SJSA1 (cell line): ENCODE measurements at regions not wholly inside any gene's neighbourhood (a gene's known extent, or its start where the extent isn't known, plus 50 kb on each side); places are given as distances from the start of the nearest gene placed in this dataset.
"Not testable (repeated sequence)": the region's sequence is repeated elsewhere in the genome, so short reads cannot be mapped to it uniquely, and the experiment has no call there.

ENCODE experiments used
- DNase-seq, 2 experiments: peaks; one replicate each; pipeline ENCODE4 v3.0.0-alpha.2; 2015 to 2020; ENCODE audit warnings: low spot score in 2 of 2, low read depth in 1 of 2
- H3K27ac ChIP-seq: fragments of 250-450 bp; sonication (Bioruptor Pico); 2 replicates; pipeline ENCODE4 v1.5.1; 2020; ENCODE audit warnings: mild to moderate bottlenecking, moderate library complexity
- H3K27me3 ChIP-seq: fragments of 250-450 bp; sonication (Bioruptor Pico); replicated peaks from 2 replicates; pipeline ENCODE4 v1.5.1; 2020; ENCODE audit warnings: mild to moderate bottlenecking, moderate library complexity
- H3K36me3 ChIP-seq: fragments of 250-450 bp; sonication (Bioruptor Pico); 2 replicates; pipeline ENCODE4 v1.5.1; 2020; ENCODE audit warnings: mild to moderate bottlenecking
- H3K4me1 ChIP-seq: fragments of 250-450 bp; sonication (Bioruptor Pico); replicated peaks from 2 replicates; pipeline ENCODE4 v1.6.1; 2021; ENCODE audit warnings: mild to moderate bottlenecking
- H3K4me3 ChIP-seq: fragments of 250-450 bp; sonication (Bioruptor Pico); 2 replicates; pipeline ENCODE4 v1.5.1; 2020; ENCODE audit warnings: mild to moderate bottlenecking
- H3K9me3 ChIP-seq: fragments of 250-450 bp; sonication (Bioruptor Pico); replicated peaks from 2 replicates; pipeline ENCODE4 v1.5.1; 2020; ENCODE audit warnings: mild to moderate bottlenecking

DNA sequence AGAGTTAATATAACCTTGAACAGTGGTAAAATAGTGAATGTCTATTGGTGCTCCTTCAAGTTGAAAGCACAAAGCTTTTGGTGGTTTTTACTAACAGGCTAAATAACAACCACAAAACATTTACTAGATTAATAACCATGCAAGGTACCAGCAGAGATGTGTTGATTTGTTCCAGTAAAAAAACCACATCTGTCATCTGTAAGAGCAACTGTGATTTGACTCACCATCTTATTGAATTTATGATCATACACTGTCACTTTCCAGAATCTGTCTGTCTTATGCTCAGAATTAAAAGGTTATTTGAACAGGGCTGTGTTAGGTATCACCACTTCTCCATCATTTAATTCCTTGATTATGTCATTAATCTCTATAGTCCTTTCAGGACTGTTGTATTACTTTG is 107.0 kb upstream of the PTHLH start:
- no peak overlapping the region for H3K27ac ChIP-seq
- no peaks in the 10 kb centered on the region for H3K4me1 ChIP-seq
- no peaks in the 10 kb centered on the region for H3K36me3 ChIP-seq
- no peak overlapping the region for H3K4me3 ChIP-seq
- no peak for DNase-seq
- H3K9me3 ChIP-seq: no peaks in the 10 kb centered on the region
- H3K27me3 ChIP-seq: no peaks in the 10 kb centered on the region

DNA sequence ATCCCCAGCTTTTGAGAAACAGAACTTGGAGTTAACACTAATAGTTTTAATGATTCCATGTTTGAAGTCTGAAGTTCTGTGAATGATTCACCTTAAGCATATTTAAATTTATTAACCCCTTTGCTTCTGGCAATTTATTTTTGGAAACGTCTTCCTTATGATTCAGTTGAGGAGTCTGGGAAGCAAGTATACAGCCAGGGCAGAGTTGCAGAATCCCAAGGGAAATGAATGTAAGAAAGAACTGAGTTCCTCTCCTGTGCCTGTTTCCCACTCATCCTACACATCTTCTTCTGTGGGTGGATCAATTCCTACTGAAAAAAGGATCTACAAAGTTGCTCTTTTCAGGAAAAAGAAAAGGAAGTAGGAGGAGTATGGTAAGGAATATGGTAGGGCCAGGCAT is 108.2 kb upstream of the CCDC91 start:
- H3K4me1 ChIP-seq: no peaks in the 10 kb centered on the region
- no peak for DNase-seq
- H3K27me3 ChIP-seq: no peaks in the 10 kb centered on the region
- H3K36me3 ChIP-seq: no peaks in the 10 kb centered on the region
- no peak overlapping the region for H3K4me3 ChIP-seq
- H3K9me3 ChIP-seq: no peaks in the 10 kb centered on the region
- H3K27ac ChIP-seq: no peak overlapping the region

DNA sequence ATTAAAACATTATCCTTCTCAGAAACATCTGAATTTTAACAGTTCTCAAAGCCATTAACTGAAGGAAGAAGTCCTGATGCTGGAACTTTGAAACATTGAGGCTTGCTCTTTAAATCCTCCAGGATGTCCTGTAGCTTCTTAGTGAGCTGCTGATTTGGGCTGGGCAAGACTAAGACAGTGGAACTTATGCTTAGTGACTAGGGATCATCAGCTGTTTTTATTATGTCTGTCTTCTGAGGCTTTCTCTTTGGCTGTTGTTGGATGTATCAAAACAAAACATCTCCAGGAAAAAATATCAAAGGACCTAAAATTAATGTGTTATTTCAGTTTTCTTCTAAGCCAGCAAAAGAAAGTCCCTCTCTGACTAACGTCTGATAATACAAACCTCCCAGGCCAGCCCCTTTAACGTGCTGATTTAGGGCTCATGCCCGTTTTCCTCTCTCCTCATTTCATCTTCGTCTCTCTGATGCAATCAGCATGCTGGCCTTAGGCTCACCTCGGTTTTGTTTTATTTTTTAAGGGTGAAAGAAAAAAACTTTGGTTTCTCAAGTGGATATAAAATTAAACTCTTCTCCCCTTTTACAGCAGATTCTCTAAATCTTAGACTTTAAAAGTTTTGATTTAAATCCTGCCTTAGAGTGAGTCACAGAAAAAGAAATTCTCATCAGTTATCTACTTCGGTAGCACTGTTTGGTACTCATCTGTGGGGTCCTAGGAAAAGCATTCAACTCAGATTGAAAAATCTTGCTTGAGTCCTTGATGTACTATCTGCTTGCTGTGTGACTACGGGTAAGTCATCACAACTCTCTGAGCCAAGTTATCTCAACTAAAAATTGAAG is 106.2 kb upstream of the CCDC91 start:
- Histone ChIP-seq H3K4me3 (no peak overlapping the region), H3K9me3 (no peaks in the 10 kb centered on the region), H3K27me3 (no peaks in the 10 kb centered on the region), H3K27ac (no peak overlapping the region), H3K4me1 (peaks cover 10% of the 10 kb centered on the region; the same call in 1 of the 2 replicates), H3K36me3 (no peaks in the 10 kb centered on the region)
- no peak for DNase-seq

DNA sequence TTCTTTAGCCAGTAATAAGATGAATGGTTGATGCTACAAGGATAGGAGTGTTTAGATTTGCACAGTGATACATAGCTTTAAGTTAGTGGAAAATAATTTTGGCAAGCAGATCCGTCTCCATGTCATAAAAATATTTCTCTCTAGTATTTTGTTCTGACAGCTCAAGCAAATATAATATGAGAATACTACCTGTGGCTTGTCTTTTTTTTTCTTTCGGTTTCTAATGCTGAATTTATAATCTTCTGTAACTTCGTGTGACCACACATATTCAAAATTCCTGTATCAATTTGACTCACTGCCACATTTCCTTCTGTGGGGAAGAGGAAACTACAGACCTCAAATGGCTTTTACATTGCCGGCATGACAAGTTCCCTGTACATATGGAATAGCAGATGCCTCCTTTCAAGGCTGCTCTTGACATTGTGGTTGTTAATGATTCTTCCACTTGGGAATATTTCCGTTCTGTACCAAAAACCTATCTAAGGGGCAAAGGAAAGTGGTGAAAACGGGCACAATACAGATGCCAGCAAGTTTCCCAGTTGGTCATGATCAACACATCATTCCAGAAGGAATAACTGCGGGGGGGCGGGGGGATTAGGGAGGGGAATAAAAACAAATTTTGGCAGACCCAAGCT is 103.6 kb upstream of the CCDC91 start:
- H3K27ac ChIP-seq: no peak overlapping the region
- no peaks in the 10 kb centered on the region for H3K9me3 ChIP-seq
- DNase-seq: no peak
- H3K36me3 ChIP-seq: no peaks in the 10 kb centered on the region
- no peaks in the 10 kb centered on the region for H3K27me3 ChIP-seq
- peaks cover 14% of the 10 kb centered on the region for H3K4me1 ChIP-seq
- no peak overlapping the region for H3K4me3 ChIP-seq

DNA sequence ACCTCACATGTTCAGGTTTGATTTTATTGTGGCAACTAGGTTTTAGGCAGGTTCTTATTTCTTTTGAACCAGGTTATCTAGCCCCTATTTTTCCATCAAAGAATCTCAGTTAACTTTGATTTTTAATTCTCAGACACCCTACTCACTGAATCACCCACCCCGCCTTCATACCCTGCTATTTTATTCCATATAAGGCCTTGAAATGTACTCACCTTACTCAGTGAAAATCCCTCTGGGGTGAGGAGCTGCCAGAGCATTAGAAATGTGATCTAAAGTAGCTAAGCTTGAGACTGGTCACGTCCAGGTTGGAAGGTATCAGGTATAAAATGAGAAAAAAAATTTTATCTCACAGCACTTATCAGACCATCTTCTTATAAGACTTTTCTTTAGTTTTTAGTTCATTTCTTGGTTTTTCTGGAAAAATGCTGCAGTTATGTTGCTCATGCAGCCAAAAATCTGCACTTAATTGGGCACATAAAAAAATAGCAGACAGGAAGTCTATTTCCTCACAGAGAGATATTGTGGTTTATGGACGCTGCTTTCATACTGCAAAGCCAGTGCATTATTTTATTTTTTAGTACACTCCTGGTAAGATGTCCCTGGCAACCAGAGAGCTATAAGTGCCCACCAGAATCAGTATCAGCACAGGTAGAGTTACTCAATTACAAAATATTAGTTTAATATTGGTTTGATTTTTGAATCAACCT is 101.5 kb upstream of the CCDC91 start:
- Histone ChIP-seq H3K9me3 (no peaks in the 10 kb centered on the region), H3K27ac (0 out of 2 replicates have a peak overlapping the region, but pooled peaks have one; percentile 2), H3K4me3 (no peak overlapping the region), H3K27me3 (no peaks in the 10 kb centered on the region), H3K36me3 (no peaks in the 10 kb centered on the region), H3K4me1 (peaks cover 14% of the 10 kb centered on the region)
- DNase-seq: no peak

DNA sequence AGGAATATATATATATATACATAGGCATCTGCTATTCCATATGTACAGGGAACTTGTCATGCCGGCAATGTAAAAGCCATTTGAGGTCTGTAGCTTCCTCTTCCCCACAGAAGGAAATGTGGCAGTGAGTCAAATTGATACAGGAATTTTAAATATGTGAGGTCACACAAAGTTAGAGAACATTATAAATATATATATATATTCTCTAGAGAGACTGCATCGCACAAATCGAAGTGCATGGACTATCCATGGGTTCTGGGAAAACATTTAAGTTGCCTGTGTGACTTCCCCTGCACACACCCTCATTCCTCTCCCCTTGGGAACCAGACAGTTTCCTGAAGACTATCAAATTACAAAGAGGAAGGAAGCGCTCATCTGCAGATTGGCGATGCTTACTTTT is 100.9 kb upstream of the CCDC91 start:
- Histone ChIP-seq H3K4me1 (peaks cover 14% of the 10 kb centered on the region), H3K9me3 (no peaks in the 10 kb centered on the region), H3K27ac (0 out of 2 replicates have a peak overlapping the region, but pooled peaks have one; percentile 2), H3K4me3 (no peak overlapping the region), H3K36me3 (no peaks in the 10 kb centered on the region), H3K27me3 (no peaks in the 10 kb centered on the region)
- DNase-seq: no peak

DNA sequence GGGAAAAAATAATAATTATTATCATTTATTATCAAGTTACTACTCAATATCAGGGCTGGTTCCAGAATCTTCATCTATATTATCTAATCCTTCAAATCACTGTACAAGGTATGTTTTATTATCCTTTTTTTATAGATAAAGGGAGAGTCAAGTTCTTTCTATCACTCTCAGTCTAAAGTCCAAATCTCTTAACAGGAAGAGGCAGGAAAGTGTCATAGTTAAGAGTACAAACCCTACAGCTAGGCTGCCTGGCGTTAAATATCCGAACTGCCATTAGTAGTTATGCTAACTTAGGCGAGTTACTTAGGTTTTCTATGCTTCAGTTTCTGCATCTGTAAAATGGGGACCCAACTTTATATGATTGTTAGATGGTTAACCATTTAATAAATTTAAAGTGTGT is 99.4 kb upstream of the CCDC91 start:
- Histone ChIP-seq H3K9me3 (no peaks in the 10 kb centered on the region), H3K27me3 (no peaks in the 10 kb centered on the region), H3K4me1 (peaks cover 14% of the 10 kb centered on the region), H3K4me3 (no peak overlapping the region), H3K36me3 (no peaks in the 10 kb centered on the region), H3K27ac (no peak overlapping the region)
- DNase-seq: no peak

DNA sequence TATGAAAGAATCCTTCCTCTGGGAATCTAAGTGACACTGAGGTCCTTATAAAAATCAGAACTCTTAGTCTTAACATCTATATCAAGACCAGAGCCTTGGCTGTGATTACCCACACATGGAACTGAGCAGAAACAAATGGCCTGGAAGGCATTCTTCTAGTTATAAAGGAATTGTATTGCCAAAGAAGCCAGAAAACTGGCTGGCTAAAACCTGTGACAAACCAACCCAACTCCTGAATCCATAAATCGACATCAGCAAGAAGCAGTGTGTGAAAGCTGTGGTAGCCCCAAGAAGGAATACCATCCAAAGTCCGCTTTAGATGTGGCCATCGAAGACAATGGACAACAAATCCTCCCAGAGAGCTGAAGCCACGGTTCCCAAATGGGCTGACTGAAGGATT is 97.9 kb upstream of the CCDC91 start:
- Histone ChIP-seq H3K27me3 (no peaks in the 10 kb centered on the region), H3K4me1 (peaks cover 14% of the 10 kb centered on the region), H3K4me3 (no peak overlapping the region), H3K9me3 (no peaks in the 10 kb centered on the region), H3K36me3 (no peaks in the 10 kb centered on the region), H3K27ac (no peak overlapping the region)
- DNase-seq: no peak

DNA sequence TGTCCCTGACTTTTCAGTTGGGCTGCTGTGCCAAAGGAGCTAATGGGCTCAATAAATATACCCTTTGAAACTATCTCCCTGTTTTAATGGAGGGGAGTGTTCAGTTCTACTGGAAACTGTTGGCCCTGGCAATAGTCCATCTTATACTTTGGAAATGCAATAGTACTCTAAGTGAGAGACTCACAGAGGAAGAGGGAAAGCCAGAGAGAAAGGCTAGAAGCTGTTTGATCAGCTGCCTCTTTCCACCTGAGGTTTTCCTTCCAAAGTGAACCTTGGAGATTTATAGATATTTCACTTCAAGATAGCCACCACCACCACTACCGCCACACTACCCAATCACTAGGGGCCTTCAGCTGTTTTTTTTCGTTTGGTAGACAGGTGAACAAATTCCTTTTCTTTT is 93.6 kb upstream of the CCDC91 start:
- no peaks in the 10 kb centered on the region for H3K27me3 ChIP-seq
- H3K27ac ChIP-seq: no peak overlapping the region
- no peaks in the 10 kb centered on the region for H3K4me1 ChIP-seq
- H3K36me3 ChIP-seq: no peaks in the 10 kb centered on the region
- no peak overlapping the region for H3K4me3 ChIP-seq
- no peaks in the 10 kb centered on the region for H3K9me3 ChIP-seq
- no peak for DNase-seq

DNA sequence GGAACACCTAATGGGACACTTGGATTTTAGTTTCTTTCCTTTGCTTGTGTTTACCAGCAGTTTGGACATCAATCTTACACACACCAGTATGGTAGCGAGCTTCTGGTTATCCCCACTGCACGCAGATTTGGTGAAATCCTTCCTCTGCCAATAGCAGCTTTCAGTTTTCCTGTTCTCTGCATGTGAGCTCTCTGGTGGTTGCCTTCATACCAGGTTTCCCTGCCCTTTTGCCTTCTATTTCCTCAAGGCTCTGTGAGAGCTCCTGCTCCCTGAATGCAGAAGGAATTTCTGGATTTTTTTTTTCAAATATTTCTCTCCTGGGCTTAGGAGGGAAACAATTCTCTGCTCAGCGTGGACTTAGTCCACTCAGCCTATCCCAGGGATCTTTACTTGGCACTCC is 93.0 kb upstream of the CCDC91 start:
- no peak overlapping the region for H3K4me3 ChIP-seq
- H3K36me3 ChIP-seq: no peaks in the 10 kb centered on the region
- no peak overlapping the region for H3K27ac ChIP-seq
- no peak for DNase-seq
- H3K4me1 ChIP-seq: no peaks in the 10 kb centered on the region
- no peaks in the 10 kb centered on the region for H3K27me3 ChIP-seq
- H3K9me3 ChIP-seq: no peaks in the 10 kb centered on the region

DNA sequence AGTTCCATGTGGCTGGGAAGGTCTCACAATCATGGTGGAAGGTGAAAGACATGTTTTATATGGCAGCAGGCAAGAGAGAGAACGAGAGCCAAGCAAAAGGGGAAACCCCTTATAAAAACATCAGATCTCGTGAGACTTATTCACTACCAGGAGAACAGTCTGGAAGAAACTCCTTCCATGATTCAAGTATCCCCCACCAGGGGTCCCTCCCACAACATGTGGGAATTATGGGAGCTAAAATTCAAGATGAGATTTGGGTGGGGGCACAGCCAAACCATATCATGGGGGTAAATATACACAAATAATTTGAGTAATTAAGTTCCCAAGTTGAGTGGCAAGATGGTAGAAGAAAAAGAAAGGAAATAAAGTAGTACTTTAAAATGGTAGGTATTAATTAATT is 91.0 kb upstream of the CCDC91 start:
- H3K36me3 ChIP-seq, H3K4me1 ChIP-seq, DNase-seq, H3K4me3 ChIP-seq, H3K9me3 ChIP-seq, H3K27me3 ChIP-seq, H3K27ac ChIP-seq: not testable (repeated sequence)

DNA sequence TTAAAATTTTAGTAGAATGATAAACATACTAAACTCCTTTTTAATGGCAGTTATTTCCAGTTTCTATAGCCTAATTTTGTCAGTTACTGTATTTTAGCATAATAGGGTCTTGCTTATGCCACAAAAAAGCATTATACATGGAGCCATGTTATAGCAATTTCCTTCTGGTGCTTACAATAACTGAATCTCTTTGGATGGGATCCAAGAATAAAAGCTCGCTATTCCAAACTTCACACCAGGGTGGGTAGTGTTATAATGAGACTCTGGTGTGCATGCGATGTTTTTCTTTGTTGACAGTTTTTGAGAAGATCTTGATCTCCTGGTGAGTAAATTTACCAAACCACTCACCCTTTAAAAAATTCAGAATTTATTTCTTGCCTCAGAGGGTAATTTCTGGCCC is 90.4 kb upstream of the CCDC91 start:
- no peaks in the 10 kb centered on the region for H3K9me3 ChIP-seq
- no peaks in the 10 kb centered on the region for H3K27me3 ChIP-seq
- no peak for DNase-seq
- H3K4me3 ChIP-seq: no peak overlapping the region
- no peaks in the 10 kb centered on the region for H3K36me3 ChIP-seq
- no peak overlapping the region for H3K27ac ChIP-seq
- no peaks in the 10 kb centered on the region for H3K4me1 ChIP-seq

DNA sequence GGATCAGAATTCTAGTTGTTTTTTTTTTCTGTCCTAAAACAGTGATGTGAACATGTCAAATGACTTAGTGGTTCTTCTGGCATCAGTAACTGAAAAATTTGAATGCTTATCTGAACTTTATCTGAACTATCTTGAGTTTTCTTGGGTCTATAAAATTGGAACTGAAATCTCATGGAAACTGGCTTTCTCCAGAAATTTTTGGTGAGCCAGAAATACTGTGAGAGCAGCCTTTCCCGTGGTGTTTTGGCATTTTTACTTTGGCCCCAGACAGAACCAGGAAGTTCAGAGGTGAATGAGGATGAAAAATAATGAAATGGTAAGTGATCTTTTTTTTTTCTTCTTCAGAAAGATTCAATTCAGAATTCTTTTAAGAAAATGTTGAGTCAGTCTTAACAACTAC is 89.5 kb upstream of the CCDC91 start:
- Histone ChIP-seq H3K27me3 (no peaks in the 10 kb centered on the region), H3K4me1 (no peaks in the 10 kb centered on the region), H3K4me3 (no peak overlapping the region), H3K27ac (no peak overlapping the region), H3K9me3 (no peaks in the 10 kb centered on the region), H3K36me3 (no peaks in the 10 kb centered on the region)
- no peak for DNase-seq

DNA sequence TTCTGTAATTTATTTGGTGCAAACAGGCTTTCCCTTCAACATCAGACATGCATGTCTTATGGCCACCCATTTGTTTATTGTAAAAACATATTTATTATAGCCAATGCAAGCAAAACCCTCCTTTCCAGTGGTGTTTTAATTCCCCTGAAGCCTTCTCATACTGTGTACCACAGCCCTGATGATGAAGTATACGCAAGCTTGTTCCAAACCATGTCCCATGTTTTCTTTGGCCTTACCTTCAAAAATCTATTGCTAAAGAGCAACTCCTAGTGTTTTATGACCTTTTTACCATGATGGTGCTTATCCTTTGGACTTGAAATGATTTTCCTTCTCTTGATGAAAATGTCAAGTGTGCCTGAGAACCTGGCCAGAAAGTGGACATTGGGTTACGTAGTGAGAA is 85.9 kb upstream of the CCDC91 start:
- Histone ChIP-seq H3K9me3 (no peaks in the 10 kb centered on the region), H3K36me3 (no peaks in the 10 kb centered on the region), H3K4me3 (no peak overlapping the region), H3K4me1 (no peaks in the 10 kb centered on the region), H3K27ac (no peak overlapping the region), H3K27me3 (no peaks in the 10 kb centered on the region)
- DNase-seq: no peak
